ENCODE measurements at regions not wholly inside any gene's neighbourhood (a gene's known extent, or its start where the extent isn't known, plus 50 kb on each side); places are given as distances from the start of the nearest gene placed in this dataset.
A peak's percentile ranks its signal among the peaks of the same experiment; 100 is the strongest.
"Not testable (repeated sequence)": the region's sequence is repeated elsewhere in the genome, so short reads cannot be mapped to it uniquely, and the experiment has no call there.

DNA sequence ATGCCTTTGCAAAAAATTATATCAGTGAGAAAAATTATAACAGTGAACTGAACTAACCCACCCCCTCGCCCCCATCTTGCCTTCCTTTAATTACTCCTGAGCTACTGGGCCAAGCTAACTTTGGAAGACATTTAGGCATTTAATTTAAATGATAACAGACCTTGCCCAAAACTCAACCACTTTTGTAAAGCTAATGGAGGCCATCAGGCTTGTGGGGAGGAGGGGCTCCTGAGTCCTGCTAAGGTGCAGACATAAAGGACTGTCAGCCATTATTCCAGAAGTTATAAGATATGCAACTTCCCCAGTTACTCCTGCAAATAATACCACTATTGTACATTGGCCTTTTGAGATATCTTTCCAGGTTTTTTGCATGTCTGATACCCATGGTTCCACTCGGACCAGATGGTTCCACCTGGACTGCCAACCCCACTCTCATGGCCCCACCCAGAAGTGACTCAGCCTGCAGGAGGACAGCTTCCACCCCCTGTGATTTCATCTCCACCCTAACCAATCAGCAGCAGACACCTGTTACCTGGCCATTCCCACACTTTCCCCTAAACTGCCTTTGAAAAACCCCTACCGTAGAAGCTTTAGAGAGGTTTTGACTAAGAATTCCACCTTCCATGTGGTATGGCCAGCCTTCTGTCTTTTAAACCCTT, 805.4 kb upstream of the CDH6 start:
- ATAC-seq (no peak), DNase-seq (ENCODE audit: missing footprints) (no peak)
- intact Hi-C loops (cut with DNase I) = no loop called here

DNA sequence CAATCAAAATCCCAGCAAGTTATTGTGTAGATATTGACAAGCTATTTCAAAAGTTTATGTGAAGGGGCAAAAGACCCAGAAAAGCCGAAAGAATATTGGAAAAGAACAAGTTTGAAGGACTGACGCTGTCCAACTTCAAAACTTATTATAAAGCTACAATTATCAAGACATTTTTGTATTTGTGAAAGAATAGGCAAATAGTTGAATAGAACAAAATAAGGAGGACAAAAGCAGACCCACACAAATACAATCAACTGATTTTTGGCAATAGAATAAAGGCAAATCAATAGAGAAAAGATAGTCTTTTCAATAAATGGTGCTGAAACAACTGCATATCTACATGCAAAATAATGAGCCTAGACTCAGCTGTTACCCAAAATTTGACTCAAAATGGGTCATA, 807.7 kb upstream of the CDH6 start:
- intact Hi-C loops (cut with DNase I) = no loop called here
- no peak for ATAC-seq
- DNase-seq (ENCODE audit: missing footprints) = no peak

DNA sequence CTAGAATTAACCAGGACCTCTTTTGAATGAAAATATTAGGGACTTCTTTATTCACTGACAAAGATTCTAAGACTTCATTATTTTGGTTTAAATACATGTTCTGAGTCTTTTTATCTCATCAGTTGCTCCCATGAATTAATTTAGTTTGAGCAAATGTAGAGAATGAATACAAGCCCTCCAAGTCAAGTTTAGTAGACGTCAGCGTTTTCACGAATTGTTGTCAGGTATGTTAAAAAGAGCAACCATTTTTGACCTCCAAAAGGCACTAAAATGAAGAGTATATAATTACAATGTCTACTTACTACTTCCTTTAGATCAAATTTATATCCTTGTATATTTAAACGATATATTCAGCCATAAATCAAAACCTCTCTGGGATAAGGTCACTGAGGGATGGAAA, 809.3 kb upstream of the CDH6 start:
- intact Hi-C loops (cut with DNase I) = no loop called here
- ATAC-seq (no peak), DNase-seq (ENCODE audit: missing footprints) (no peak)

DNA sequence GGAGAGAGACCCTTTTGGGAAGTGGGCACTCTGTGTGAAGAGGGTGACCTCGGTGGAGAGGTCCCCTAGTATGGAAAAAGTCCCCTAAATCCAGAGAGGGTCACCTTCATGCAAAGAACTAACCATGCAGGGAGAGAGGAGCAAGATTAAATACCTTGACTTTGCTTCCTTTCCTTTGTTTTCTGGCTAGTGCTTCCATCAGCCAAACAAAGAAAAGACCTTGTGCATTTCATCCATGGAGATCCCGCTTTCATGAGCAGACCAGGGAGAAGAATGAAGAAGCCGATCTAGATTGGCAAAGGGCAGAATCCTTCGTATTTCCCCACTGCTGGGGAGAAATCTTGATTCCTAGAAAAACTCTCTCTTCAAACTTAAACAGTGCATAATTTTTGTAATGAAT, 813.3 kb upstream of the CDH6 start:
- intact Hi-C loops (cut with DNase I) = no loop called here
- no peak for ATAC-seq
- DNase-seq (ENCODE audit: missing footprints) = no peak

DNA sequence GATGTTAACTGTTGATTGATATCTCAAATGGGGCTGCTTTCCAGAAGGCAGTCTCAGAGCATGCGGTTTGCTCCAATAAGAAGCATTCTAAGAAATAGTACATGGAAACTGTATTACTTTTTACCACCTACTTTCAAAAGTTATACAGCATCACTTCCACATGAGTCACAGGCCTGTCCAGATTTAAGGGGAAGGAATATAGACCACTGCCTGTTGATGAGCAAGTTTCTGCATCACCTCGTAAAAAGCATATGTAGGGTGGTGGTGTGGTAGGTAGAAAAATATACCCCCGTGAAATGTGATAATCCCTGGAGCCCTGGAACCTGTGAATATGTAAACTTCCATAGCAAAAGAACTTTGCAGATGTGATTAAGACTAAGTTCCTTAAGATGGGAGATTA, 816.6 kb upstream of the CDH6 start:
- ATAC-seq = no peak
- no peak for DNase-seq (ENCODE audit: missing footprints)

DNA sequence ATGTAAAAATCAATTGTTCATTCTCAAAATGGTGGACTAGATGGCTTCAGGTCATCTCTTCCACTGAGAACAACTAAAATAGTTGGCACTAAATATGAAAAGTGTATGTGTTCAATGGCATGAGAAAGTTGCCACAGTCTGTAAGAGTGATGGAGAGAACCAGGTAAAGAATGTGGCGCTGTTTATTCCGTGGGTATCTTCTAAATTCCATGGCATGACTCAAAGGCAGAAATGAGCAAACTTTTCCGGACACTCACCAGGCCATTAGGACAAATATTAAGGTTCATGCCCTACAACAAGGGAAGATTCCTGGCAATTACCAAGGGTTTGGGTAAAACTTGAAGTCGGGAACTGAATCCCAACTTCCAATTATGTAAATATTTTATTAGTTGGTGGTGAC, 825.4 kb upstream of the CDH6 start:
- ATAC-seq (no peak), DNase-seq (ENCODE audit: missing footprints) (no peak)
- intact Hi-C loops (cut with DNase I) = no loop called here

More for the DNA sequence above, 816.6 kb upstream of the CDH6 start:
- intact Hi-C loops (cut with DNase I) = no loop called here

DNA sequence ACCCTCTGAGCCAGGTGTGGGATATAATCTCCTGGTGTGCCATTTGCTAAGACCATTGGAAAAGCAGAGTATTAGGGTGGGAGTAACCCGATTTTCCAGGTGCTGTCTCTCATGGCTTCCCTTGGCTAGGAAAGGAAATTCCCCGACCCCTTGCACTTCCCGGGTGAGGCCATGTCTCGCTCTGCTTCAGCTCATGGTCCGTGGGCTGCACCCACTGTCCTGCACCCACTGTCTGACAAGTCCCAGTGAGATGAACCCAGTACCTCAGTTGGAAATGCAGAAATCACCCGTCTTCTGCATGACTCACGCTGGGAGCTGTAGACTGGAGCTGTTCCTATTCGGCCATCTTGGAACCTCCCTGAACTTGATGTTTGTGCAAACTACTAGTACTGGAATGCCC, 828.5 kb upstream of the CDH6 start:
- ATAC-seq; DNase-seq (ENCODE audit: missing footprints); intact Hi-C loops (cut with DNase I): not testable (repeated sequence)

DNA sequence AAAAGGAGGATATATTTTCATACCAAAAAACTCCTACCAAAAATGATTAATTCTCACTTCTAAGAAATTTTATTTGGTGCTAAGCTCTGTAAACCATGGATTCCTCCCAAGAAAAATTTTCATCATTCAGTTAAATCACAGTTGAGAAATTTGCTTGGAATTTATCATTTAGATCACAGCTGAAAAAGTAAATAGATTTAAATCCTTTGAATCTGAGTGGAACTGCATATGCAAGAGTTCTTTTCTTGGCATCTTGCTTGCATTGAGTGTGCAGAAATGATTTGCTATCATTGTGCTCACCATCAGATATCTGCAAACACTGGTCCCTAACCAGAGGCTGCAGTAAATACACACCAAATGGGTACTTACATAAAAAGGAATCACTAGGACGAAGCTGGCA, 836.1 kb upstream of the CDH6 start:
- intact Hi-C loops (cut with DNase I) = no loop called here
- ATAC-seq = no peak
- no peak for DNase-seq (ENCODE audit: missing footprints)

DNA sequence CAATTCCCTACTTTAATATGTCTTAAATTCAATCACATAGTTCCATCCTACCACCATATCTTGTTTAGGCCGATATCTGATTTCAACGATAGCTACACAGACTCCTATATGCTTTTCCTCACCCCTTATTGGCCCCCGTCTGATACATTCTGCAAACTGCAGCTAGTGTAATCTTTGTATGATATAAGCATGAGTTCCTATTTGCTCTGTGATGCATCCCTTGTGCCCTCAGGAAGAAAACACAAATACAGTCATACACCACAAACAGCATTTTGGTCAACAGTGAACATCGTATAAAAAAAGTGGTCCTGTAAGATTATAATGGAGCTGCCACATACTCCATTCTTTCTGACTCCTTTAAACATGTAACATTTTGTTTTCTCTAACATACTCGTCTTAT, 837.8 kb upstream of the CDH6 start:
- no peak for ATAC-seq
- intact Hi-C loops (cut with DNase I) = no loop called here

DNA sequence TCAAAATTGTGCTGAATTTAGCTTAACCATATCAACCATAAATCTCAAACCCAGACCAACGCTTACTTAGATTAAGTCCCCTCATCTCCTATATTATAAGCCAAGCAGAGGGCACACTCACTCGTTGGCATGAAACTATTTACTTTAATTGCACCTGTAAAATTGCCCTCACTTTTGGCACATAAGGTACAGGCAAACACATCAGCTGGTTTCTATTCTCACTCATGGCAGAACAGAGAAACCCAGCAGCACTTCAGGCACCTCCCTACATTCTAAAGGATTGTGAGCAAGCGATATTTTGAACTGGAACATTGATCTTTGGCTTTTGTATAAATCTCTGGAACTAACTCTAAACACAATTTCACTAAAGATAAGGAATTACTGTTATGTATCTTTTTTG, 845.6 kb upstream of the CDH6 start:
- intact Hi-C loops (cut with DNase I) = no loop called here
- DNase-seq (ENCODE audit: missing footprints) (no peak), ATAC-seq (no peak)

More for the DNA sequence above, 837.8 kb upstream of the CDH6 start:
- no peak for DNase-seq (ENCODE audit: missing footprints)

DNA sequence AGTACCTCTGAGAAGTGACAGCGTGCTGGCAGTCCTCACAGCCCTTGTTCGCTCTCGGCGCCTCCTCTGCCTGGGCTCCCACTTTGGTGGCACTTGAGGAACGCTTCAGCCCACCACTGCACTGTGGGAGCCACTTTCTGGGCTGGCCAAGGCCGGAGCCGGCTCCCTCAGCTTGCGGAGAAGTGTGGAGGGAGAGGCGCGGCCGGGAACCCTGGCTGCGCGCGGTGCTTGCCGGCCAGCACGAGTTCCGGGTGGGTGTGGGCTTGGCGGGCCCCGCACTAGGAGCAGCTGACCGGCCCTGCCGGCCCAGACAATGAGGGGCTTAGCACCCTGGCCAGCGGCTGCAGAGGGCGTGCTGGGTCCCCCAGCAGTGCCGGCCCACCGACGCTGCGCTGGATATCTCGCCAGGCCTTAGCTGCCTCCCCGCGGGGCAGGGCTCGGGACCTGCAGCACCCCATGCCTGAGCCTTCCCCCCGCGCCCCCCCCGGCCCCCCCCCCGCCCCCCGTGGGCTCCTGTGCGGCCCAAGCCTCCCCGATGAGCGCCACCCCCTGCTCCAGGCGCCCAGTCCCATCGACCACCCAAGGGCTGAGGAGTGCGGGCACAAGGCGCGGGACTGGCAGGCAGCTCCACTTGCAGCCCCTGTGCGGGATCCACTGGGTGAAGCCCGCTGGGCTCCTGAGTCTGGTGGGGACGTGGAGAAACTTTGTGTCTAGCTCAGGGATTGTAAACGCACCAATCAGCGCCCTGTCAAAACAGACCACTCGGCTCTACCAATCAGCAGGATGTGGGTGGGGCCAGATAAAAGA, 847.7 kb upstream of the CDH6 start:
- peak; percentile 40 for DNase-seq (ENCODE audit: missing footprints)
- intact Hi-C loops (cut with DNase I); ATAC-seq: not testable (repeated sequence)

DNA sequence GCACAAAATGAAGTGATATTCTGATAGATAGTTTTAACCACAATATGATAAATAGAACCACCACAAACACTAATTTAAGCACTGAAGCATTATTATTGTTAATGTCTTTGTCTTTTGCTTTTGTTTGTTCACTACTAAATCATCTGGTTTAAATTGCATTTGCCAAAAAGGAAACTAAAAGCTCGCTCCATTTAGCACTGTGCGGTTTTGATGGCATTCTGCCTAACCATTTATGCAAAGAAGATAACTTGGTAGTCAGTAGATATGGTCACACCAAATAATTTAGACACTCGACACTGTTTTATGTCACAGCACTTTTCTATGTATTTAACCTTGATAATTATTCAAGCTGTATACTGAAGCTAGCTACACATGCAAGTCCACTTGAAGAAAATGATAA, 849.8 kb upstream of the CDH6 start:
- intact Hi-C loops (cut with DNase I) = no loop called here
- DNase-seq (ENCODE audit: missing footprints) = no peak
- no peak for ATAC-seq

DNA sequence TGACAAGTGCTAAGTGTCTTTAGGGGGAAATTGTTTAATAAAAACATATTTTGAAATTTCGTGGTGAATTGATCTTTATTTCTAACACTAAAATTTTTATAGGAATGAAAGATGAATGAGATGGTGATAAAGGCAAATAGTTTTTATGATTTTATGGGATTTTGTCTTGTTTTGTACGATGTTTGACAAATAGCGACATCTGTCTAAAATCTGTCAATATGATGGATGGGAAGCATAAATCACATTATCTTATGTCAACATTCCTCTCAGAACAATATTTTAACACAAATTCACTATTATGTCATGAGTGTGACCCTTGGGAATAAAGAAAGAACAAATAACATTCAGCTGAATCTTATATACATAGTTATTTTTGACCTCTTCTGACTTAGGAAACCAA, 852.0 kb upstream of the CDH6 start:
- intact Hi-C loops (cut with DNase I) = no loop called here
- no peak for DNase-seq (ENCODE audit: missing footprints)
- no peak for ATAC-seq

DNA sequence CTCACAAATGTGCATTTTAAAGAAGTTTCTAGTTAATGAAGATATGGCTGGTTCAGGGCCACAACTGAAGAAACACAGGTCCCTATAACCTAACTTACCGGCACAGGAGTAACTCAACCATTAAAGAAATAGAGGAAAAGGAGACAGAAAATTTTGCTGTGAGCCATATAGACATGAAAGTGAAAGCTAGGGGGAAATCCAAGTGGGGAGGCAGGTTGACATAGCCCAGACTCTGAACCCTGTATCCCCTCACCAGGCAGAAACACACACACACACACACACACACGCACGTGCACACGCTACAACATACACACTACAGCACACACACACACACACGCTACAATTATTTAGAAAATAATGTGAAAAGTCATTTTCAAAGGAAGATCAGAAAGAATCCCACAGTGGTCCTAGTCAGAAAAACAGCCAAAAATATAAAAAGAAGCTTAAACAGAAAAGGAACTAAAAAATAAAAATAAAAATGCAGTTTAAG, 856.4 kb upstream of the CDH6 start:
- DNase-seq (ENCODE audit: missing footprints) (no peak), ATAC-seq (no peak)
- intact Hi-C loops (cut with DNase I) = no loop called here

DNA sequence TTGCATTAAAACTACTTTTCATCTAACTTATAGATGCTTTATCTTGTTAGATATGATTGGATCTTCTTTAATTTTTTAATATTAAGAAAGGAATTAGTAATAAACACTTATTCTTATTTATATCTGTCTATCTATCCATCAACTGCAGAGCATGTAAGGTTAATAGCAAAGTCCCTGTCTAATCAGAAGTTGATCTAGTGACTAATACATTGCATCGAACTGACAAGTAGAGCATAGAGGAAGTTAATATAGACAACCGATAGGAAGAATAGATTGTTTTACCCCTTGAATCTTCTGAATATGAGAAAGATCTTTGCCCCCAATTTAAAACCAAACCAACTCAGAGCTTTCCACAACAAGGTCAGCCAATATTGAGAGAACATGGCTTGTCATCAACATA, 862.0 kb upstream of the CDH6 start:
- no peak for DNase-seq (ENCODE audit: missing footprints)
- intact Hi-C loops (cut with DNase I) = no loop called here
- no peak for ATAC-seq

DNA sequence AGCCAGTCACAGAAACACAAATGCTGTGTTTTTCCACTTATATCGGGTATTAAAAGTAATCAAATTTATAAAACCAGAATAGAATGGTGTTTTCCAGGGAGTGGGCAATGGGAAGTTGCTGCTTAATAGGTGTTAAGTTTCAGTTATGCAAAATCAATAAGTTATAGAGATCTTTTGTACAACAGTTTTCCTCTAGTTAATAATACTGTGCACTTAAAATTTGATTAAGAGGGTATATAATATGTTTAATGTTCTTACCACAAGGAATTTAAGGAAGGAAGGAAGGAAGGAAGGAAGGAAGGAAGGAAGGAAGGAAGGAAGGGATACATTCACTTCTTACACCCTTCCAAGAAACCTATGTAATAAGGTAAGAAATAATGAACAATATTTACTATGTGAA, 867.7 kb upstream of the CDH6 start:
- DNase-seq (ENCODE audit: missing footprints) (no peak), ATAC-seq (no peak)
- intact Hi-C loops (cut with DNase I) = no loop called here

DNA sequence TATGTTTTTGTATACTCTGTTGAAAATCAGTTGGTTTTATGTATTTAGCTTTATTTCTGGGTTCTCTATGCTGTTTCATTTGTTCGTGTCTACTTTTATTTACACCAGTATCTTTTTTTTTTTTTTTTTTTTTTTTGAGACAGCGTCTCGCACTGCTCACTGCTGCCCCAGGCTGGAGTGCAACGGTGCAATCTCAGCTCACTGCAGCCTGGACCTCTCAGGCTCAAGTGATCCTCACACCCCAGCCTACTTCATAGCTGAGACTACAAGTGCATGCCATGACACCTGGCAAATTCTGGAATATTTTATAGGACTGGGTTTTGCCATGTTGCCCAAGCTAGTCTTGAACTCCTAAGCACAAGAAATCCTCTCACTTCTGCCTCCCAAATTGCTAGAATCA, 869.4 kb upstream of the CDH6 start:
- DNase-seq (ENCODE audit: missing footprints) (no peak), ATAC-seq (no peak)
- intact Hi-C loops (cut with DNase I) = no loop called here

DNA sequence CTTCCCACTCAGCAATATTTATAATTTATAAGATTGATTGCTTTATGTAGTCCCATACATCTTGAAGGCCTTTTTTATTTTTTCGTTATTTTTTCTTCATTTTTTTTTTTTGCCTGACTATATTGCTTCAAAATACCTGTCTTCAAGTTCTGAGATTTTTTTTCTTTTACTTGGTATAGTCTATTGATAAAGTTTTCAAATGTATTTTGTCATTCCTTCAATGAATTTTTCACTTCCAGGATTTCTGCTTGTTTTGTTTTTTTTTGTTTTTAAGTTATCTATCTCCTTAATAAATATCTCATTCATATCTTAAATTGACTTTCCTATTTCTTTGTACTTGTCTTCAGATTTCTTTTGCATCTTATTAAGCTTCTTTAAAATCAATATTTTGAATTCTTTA, 905.6 kb upstream of the CDH6 start:
- intact Hi-C loops (cut with DNase I) = no loop called here
- ATAC-seq = no peak
- no peak for DNase-seq (ENCODE audit: missing footprints)

DNA sequence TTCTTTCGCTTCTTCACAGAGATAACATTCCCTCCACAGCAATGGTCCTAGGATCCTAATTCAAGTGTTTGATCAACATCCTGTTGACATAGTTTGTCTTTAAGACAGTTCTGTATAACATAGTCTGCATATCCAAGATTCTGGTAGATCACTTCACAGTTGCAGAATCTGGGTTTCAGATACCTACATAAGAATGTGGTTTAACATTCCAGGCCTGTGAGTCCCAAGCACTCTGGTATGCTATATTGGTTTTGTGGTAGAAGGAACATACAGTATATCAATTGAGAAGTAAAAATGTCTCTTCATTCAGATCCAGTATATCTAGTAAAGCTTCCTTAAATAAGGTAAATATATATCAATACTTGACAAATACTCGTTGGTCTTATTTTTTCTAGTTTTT, 914.2 kb upstream of the CDH6 start:
- intact Hi-C loops (cut with DNase I) = no loop called here
- ATAC-seq = no peak
- no peak for DNase-seq (ENCODE audit: missing footprints)

DNA sequence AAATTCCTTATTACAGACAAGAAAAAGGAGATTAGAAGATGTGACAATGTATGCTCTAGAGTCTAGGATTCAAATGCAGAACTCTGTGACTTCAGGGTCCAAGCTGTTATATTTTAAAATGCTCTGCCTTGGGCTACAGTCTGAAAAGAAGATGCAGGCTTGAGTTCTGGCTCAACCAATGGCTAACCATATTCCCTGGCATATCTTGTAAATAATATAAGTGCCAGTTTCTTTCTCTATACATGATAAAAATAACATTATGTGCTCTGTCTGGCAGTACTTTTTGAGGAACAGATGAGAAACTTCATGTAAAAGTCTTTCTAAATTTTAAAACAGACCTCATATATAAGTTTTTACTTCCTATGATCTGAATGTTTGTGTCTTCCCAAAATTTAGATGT, 926.5 kb upstream of the CDH6 start:
- DNase-seq (ENCODE audit: missing footprints) = no peak
- intact Hi-C loops (cut with DNase I) = no loop called here
- no peak for ATAC-seq

Data from Right ventricle myocardium inferior (tissue), 1 donor.